ENCODE measurements at regions not wholly inside any gene's neighbourhood (a gene's known extent, or its start where the extent isn't known, plus 50 kb on each side); places are given as distances from the start of the nearest gene placed in this dataset.

GRCh38 chr4:111228396-111228795, 605.5 kb upstream of the PITX2 start:
- no peak for DNase-seq
- TF ChIP-seq EZH2 (optimal IDR thresholded peaks at IDR 0.05; ENCODE audit: low read depth, low read length) (no peak), EZH2phosphoT487 (IDR thresholded peaks at IDR 0.05; ENCODE audit: low read length) (no peak), CTCF (IDR thresholded peaks at IDR 0.05; ENCODE audit: low read length) (no peak)

GRCh38 chr4:111228874-111229273, 606.0 kb upstream of the PITX2 start:
- no peak for TF ChIP-seq CTCF (IDR thresholded peaks at IDR 0.05; ENCODE audit: low read length)
- TF ChIP-seq EZH2phosphoT487 (IDR thresholded peaks at IDR 0.05; ENCODE audit: low read length), result no peak
- no peak for TF ChIP-seq EZH2 (optimal IDR thresholded peaks at IDR 0.05; ENCODE audit: low read depth, low read length)
- no peak overlapping the region for H3K27ac ChIP-seq (ENCODE audit: low read length)
- H4K20me1 ChIP-seq (ENCODE audit: insufficient read depth, low read length), result no peaks in the 10 kb centered on the region
- H3K27me3 ChIP-seq (replicated peaks; ENCODE audit: insufficient read depth, low read length), result no peaks in the 10 kb centered on the region
- no peak overlapping the region for H3K4me3 ChIP-seq (ENCODE audit: low read length)
- H3K36me3 ChIP-seq (replicated peaks; ENCODE audit: insufficient read depth, low read length), result no peaks in the 10 kb centered on the region
- DNase-seq, result no peak
- H3K4me2 ChIP-seq (ENCODE audit: low read depth, low read length), result no peak overlapping the region
- no peak overlapping the region for H3K9ac ChIP-seq (ENCODE audit: low read length)
- H3F3A ChIP-seq (ENCODE audit: insufficient read depth, low read length), result no peaks in the 10 kb centered on the region
- no peaks in the 10 kb centered on the region for H3K79me2 ChIP-seq (ENCODE audit: low read length)
- no peaks in the 10 kb centered on the region for H3K9me2 ChIP-seq (replicated peaks; ENCODE audit: insufficient read depth, low read length)
- no peaks in the 10 kb centered on the region for H3K9me3 ChIP-seq (replicated peaks; ENCODE audit: insufficient read depth, low read length)
- no peaks in the 10 kb centered on the region for H3K4me1 ChIP-seq (ENCODE audit: low read length)
- H2AFZ ChIP-seq (ENCODE audit: low read length), result no peak overlapping the region

More at GRCh38 chr4:111228396-111228795, 605.5 kb upstream of the PITX2 start:
- no peaks in the 10 kb centered on the region for H3K9me3 ChIP-seq (replicated peaks; ENCODE audit: insufficient read depth, low read length)
- no peaks in the 10 kb centered on the region for H3K79me2 ChIP-seq (ENCODE audit: low read length)
- no peaks in the 10 kb centered on the region for H4K20me1 ChIP-seq (ENCODE audit: insufficient read depth, low read length)
- no peak overlapping the region for H3K9ac ChIP-seq (ENCODE audit: low read length)
- no peaks in the 10 kb centered on the region for H3K36me3 ChIP-seq (replicated peaks; ENCODE audit: insufficient read depth, low read length)
- no peaks in the 10 kb centered on the region for H3K4me1 ChIP-seq (ENCODE audit: low read length)
- no peaks in the 10 kb centered on the region for H3K9me2 ChIP-seq (replicated peaks; ENCODE audit: insufficient read depth, low read length)
- H2AFZ ChIP-seq (ENCODE audit: low read length), result no peak overlapping the region
- H3K27me3 ChIP-seq (replicated peaks; ENCODE audit: insufficient read depth, low read length), result no peaks in the 10 kb centered on the region
- no peaks in the 10 kb centered on the region for H3F3A ChIP-seq (ENCODE audit: insufficient read depth, low read length)
- no peak overlapping the region for H3K4me2 ChIP-seq (ENCODE audit: low read depth, low read length)
- no peak overlapping the region for H3K4me3 ChIP-seq (ENCODE audit: low read length)
- no peak overlapping the region for H3K27ac ChIP-seq (ENCODE audit: low read length)

GRCh38 chr4:111230265-111230664, 607.4 kb upstream of the PITX2 start:
- Histone ChIP-seq H3K27me3 (replicated peaks; ENCODE audit: insufficient read depth, low read length) (no peaks in the 10 kb centered on the region), H3K4me3 (ENCODE audit: low read length) (no peak overlapping the region)
- DNase-seq, result no peak

More at GRCh38 chr4:111230265-111230664, 607.4 kb upstream of the PITX2 start:
- Histone ChIP-seq H3K9me2 (replicated peaks; ENCODE audit: insufficient read depth, low read length) (no peaks in the 10 kb centered on the region), H3K4me1 (ENCODE audit: low read length) (no peaks in the 10 kb centered on the region), H3K27ac (ENCODE audit: low read length) (no peak overlapping the region), H3K4me2 (ENCODE audit: low read depth, low read length) (no peak overlapping the region), H3K79me2 (ENCODE audit: low read length) (no peaks in the 10 kb centered on the region), H3F3A (ENCODE audit: insufficient read depth, low read length) (no peaks in the 10 kb centered on the region), H4K20me1 (ENCODE audit: insufficient read depth, low read length) (no peaks in the 10 kb centered on the region), H3K9ac (ENCODE audit: low read length) (no peak overlapping the region), H3K9me3 (replicated peaks; ENCODE audit: insufficient read depth, low read length) (no peaks in the 10 kb centered on the region), H2AFZ (ENCODE audit: low read length) (no peak overlapping the region), H3K36me3 (replicated peaks; ENCODE audit: insufficient read depth, low read length) (no peaks in the 10 kb centered on the region)
- TF ChIP-seq EZH2 (optimal IDR thresholded peaks at IDR 0.05; ENCODE audit: low read depth, low read length), result no peak
- TF ChIP-seq EZH2phosphoT487 (IDR thresholded peaks at IDR 0.05; ENCODE audit: low read length), result no peak
- no peak for TF ChIP-seq CTCF (IDR thresholded peaks at IDR 0.05; ENCODE audit: low read length)

All from MM.1S (cell line).